Activated T-helper 17 cell treated with anti-CD3 and anti-CD28 coated beads, Interleukin-2, amount 50 U/mL, for 72 hours (primary cell): ENCODE measurements at regions not wholly inside any gene's neighbourhood (a gene's known extent, or its start where the extent isn't known, plus 50 kb on each side); places are given as distances from the start of the nearest gene placed in this dataset.

Experiments used
- ATAC-seq: fragments of 150-1000 bp; cut with Tn5 transposase; replicated peaks from 2 replicates; pipeline ENCODE4 v1.10.0; 2021; ENCODE audit warnings: mild to moderate bottlenecking, moderate library complexity
- H3K27ac Mint-ChIP-seq: one replicate; pipeline ENCODE4 v1.8.0; 2022; ENCODE audit warnings: mixed read lengths
- H3K27me3 Mint-ChIP-seq: one replicate; pipeline ENCODE4 v1.8.0; 2022; ENCODE audit warnings: mixed read lengths
- H3K36me3 Mint-ChIP-seq: one replicate; pipeline ENCODE4 v1.8.0; 2022; ENCODE audit warnings: low read depth, mild to moderate bottlenecking, mixed read lengths
- H3K4me1 Mint-ChIP-seq: one replicate; pipeline ENCODE4 v1.8.0; 2022; ENCODE audit warnings: mixed read lengths
- H3K4me3 Mint-ChIP-seq: one replicate; pipeline ENCODE4 v1.8.0; 2022; ENCODE audit warnings: mild to moderate bottlenecking, mixed read lengths
- H3K9me3 Mint-ChIP-seq: one replicate; pipeline ENCODE4 v1.8.0; 2022; ENCODE audit warnings: mixed read lengths

DNA sequence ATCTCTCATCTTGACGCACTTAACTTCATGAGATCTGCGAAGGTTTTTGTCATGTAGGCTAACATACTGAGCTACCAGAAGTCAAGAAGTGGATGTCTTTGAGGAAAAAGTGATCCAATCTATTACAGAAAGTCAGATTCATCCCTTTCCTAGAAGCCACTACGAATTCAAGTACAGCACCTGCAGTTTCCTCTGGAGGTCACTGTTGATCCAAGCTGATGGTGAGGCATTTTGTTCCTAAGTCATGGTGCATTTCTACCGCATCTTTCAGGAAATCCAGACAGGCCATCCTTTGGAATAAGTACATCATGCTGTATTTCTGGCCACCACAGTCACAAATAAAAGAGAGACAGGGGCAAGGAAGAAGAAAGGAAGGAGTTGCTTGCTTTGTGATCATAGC, 541.0 kb downstream of the CDY2B start:
- Mint-ChIP-seq H3K27me3 (no peaks in the 10 kb centered on the region), H3K4me1 (no peaks in the 10 kb centered on the region), H3K27ac (no peak overlapping the region), H3K9me3 (peaks cover 12% of the 10 kb centered on the region), H3K36me3 (no peaks in the 10 kb centered on the region), H3K4me3 (no peak overlapping the region)
- no peak for ATAC-seq

GRCh38 chrY:17330733-17331132, 549.3 kb downstream of the CDY2B start:
- H3K27me3 Mint-ChIP-seq: no peaks in the 10 kb centered on the region
- no peaks in the 10 kb centered on the region for H3K36me3 Mint-ChIP-seq
- ATAC-seq: no peak
- no peak overlapping the region for H3K4me3 Mint-ChIP-seq
- no peaks in the 10 kb centered on the region for H3K4me1 Mint-ChIP-seq
- no peaks in the 10 kb centered on the region for H3K9me3 Mint-ChIP-seq
- H3K27ac Mint-ChIP-seq: no peak overlapping the region

DNA sequence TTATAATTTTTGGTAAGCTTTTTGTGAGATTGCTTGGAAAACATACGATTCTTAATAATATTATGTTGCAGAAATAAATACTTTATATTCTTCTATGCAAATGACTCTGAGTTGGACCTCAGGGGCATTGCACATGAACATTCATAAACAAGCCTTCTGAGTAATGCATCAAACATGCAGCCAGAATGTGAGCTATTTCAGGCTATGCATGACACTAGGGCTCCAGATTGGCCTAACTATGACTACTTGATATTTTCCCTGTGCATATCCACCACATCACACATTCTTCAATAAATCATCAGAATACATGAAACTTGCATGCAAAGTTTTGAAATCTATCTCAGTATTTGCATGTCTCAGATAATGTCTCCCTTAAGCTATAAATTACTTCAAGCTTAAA, 560.1 kb downstream of the CDY2B start:
- Mint-ChIP-seq H3K36me3 (no peaks in the 10 kb centered on the region), H3K27ac (no peak overlapping the region), H3K27me3 (no peaks in the 10 kb centered on the region), H3K9me3 (no peaks in the 10 kb centered on the region), H3K4me3 (no peak overlapping the region), H3K4me1 (no peaks in the 10 kb centered on the region)
- ATAC-seq: no peak

DNA sequence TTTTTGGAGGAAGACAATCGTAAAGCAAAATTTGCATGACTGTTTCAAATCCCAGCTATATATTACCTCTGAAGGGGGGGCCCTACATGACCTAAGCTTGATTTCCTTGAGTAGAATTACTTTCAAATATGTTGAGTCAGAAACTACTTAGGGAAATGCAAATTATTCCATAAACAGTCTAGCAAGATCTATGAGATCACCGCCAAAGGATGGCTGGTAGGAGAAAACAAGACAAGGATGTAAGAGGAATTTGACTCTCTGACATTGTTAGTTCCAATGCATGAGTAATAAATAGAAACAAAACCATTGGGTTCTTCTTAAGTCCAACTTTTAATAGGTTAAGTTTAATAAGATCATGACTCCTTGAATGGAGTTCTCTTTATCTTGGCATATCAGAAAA, 561.4 kb downstream of the CDY2B start:
- H3K36me3 Mint-ChIP-seq: no peaks in the 10 kb centered on the region
- no peak overlapping the region for H3K27ac Mint-ChIP-seq
- no peaks in the 10 kb centered on the region for H3K4me1 Mint-ChIP-seq
- H3K9me3 Mint-ChIP-seq: peaks cover 5% of the 10 kb centered on the region
- ATAC-seq: no peak
- H3K4me3 Mint-ChIP-seq: no peak overlapping the region
- no peaks in the 10 kb centered on the region for H3K27me3 Mint-ChIP-seq

GRCh38 chrY:17277056-17277455, 603.0 kb downstream of the CDY2B start:
- no peaks in the 10 kb centered on the region for H3K36me3 Mint-ChIP-seq
- H3K4me1 Mint-ChIP-seq: no peaks in the 10 kb centered on the region
- H3K27me3 Mint-ChIP-seq: no peaks in the 10 kb centered on the region
- no peak overlapping the region for H3K4me3 Mint-ChIP-seq
- no peak overlapping the region for H3K27ac Mint-ChIP-seq
- peak; percentile 35 for ATAC-seq
- no peaks in the 10 kb centered on the region for H3K9me3 Mint-ChIP-seq

GRCh38 chrY:17259497-17259896, 620.5 kb downstream of the CDY2B start:
- no peak for ATAC-seq
- Mint-ChIP-seq H3K27me3 (no peaks in the 10 kb centered on the region), H3K36me3 (no peaks in the 10 kb centered on the region), H3K4me1 (no peaks in the 10 kb centered on the region), H3K9me3 (peaks cover 5% of the 10 kb centered on the region), H3K4me3 (no peak overlapping the region), H3K27ac (no peak overlapping the region)

DNA sequence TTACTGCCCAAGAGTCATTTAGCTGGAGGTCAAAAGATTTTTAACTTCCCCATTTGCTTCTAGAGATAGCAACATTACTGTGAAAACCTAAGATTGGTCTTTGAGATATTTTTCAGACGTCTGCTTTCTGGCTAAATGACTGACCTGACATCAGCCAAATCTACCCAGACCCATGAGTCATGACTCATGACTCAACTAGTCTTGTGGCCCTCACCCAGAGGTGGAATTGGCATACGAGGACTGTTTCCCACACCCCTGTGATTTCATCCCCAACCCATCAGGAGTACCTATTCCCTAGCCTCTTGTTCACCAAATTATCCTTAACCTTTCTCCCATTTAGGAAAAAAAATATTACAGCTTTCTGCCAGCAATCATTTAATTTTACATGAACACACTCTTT, 641.6 kb downstream of the CDY2B start:
- Mint-ChIP-seq H3K9me3 (peaks cover 3% of the 10 kb centered on the region), H3K36me3 (no peaks in the 10 kb centered on the region), H3K4me3 (no peak overlapping the region), H3K27me3 (no peaks in the 10 kb centered on the region), H3K27ac (no peak overlapping the region), H3K4me1 (no peaks in the 10 kb centered on the region)
- no peak for ATAC-seq

GRCh38 chrY:17235769-17236168, 644.3 kb downstream of the CDY2B start:
- Mint-ChIP-seq H3K9me3 (no peaks in the 10 kb centered on the region), H3K4me1 (no peaks in the 10 kb centered on the region), H3K27ac (no peak overlapping the region), H3K4me3 (no peak overlapping the region), H3K27me3 (no peaks in the 10 kb centered on the region), H3K36me3 (no peaks in the 10 kb centered on the region)
- no peak for ATAC-seq

- ATAC-seq: no peak
- no peaks in the 10 kb centered on the region for H3K27me3 Mint-ChIP-seq
- no peaks in the 10 kb centered on the region for H3K4me1 Mint-ChIP-seq
- no peak overlapping the region for H3K27ac Mint-ChIP-seq
- no peaks in the 10 kb centered on the region for H3K36me3 Mint-ChIP-seq
- H3K9me3 Mint-ChIP-seq: no peaks in the 10 kb centered on the region
- no peak overlapping the region for H3K4me3 Mint-ChIP-seq
Measured at GRCh38 chrY:17233435-17234109, 646.4 kb downstream of the CDY2B start.

- Mint-ChIP-seq H3K36me3 (no peaks in the 10 kb centered on the region), H3K27me3 (no peaks in the 10 kb centered on the region), H3K4me1 (no peaks in the 10 kb centered on the region), H3K4me3 (no peak overlapping the region), H3K27ac (no peak overlapping the region), H3K9me3 (no peaks in the 10 kb centered on the region)
- ATAC-seq: no peak
Measured at GRCh38 chrY:17231994-17232393, 648.0 kb downstream of the CDY2B start.

DNA sequence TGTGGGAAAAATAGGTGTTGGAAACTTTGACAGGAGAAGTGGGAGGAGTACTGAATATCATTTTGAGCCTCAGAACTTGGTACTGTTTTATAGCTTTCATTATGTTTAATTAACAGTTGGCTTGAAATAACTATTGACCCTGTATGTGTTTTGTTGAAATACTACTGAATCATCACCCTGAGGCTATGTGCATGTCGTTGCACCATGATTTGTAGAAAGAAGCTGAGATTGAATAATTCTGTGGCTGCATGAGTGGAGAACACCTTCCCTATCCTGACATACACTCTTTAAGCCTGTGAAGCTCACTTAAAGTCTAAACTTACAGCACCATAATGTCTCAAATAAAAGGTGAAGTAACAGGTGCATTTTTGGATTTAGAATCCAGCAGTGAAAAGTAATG, 656.5 kb downstream of the CDY2B start:
- Mint-ChIP-seq H3K36me3 (no peaks in the 10 kb centered on the region), H3K27me3 (no peaks in the 10 kb centered on the region), H3K27ac (no peak overlapping the region), H3K4me3 (no peak overlapping the region), H3K4me1 (no peaks in the 10 kb centered on the region), H3K9me3 (peaks cover 3% of the 10 kb centered on the region)
- no peak for ATAC-seq

GRCh38 chrY:17202395-17202794, 677.6 kb downstream of the CDY2B start:
- no peaks in the 10 kb centered on the region for H3K27me3 Mint-ChIP-seq
- H3K27ac Mint-ChIP-seq: no peak overlapping the region
- no peaks in the 10 kb centered on the region for H3K36me3 Mint-ChIP-seq
- H3K4me1 Mint-ChIP-seq: no peaks in the 10 kb centered on the region
- H3K9me3 Mint-ChIP-seq: peaks cover 5% of the 10 kb centered on the region
- no peak overlapping the region for H3K4me3 Mint-ChIP-seq
- no peak for ATAC-seq

DNA sequence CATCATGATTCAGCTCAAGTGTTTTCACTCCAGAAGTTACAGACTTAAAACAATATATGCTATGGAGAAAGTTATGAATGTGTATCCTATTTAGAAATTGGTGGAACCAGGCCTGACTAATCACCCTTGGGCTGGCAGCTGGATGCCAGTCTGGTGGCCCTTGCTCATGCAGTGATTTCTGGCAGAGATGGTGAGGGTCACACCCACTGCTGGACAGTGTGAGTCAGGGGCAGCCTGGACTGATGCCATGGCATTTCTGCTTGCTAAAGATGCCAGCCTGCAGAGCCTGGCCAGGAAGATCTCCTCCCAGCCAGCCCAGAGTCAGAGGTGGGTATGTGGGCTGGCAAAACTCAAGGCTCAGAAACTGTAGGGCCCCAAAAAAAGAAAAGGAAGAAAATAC, 695.7 kb downstream of the CDY2B start:
- peaks cover 3% of the 10 kb centered on the region for H3K9me3 Mint-ChIP-seq
- ATAC-seq: no peak
- H3K27ac Mint-ChIP-seq: no peak overlapping the region
- H3K4me3 Mint-ChIP-seq: no peak overlapping the region
- no peaks in the 10 kb centered on the region for H3K27me3 Mint-ChIP-seq
- H3K4me1 Mint-ChIP-seq: no peaks in the 10 kb centered on the region
- H3K36me3 Mint-ChIP-seq: no peaks in the 10 kb centered on the region

DNA sequence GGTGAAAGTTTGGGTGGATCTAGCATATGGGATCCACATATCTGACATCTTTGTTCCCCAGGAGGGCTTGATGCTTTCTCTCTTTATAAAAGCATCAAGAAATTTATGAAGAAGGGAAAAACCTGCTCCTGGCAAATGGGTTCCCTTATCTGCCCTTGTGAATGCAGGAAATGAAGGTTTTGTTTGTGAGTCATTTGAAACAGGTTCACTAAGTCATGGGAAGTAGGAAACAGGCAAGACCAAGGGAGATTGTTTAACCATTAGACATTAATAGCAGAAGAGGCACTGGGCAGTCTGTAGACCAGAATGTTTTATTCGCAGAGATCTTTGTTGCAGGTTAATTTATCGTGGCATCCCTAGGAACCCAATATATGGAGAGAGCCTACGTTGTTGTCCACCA, 713.1 kb downstream of the CDY2B start:
- Mint-ChIP-seq H3K36me3 (no peaks in the 10 kb centered on the region), H3K9me3 (peaks cover 4% of the 10 kb centered on the region), H3K27ac (no peak overlapping the region), H3K4me1 (no peaks in the 10 kb centered on the region), H3K27me3 (no peaks in the 10 kb centered on the region), H3K4me3 (no peak overlapping the region)
- no peak for ATAC-seq

DNA sequence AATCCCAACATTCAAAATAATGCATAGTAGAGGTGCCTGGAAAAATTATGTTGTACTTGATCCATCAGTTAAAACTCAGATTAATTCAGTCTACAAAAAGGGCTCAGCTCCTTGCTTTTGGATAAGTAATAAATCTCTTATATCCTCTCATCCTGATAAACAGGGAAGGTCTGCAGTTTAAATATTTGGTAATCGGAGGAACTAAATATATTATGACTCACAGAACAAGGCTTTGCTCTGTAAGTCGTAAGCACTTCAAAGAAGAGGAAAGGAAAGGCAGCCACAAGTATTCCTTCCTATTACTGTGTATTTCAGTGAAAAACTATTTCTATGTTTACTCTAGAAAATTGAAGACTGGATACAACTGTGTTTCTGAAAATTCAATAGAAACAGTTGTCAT, 757.9 kb downstream of the CDY2B start:
- no peak overlapping the region for H3K4me3 Mint-ChIP-seq
- H3K4me1 Mint-ChIP-seq: no peaks in the 10 kb centered on the region
- no peak overlapping the region for H3K27ac Mint-ChIP-seq
- no peaks in the 10 kb centered on the region for H3K27me3 Mint-ChIP-seq
- no peaks in the 10 kb centered on the region for H3K36me3 Mint-ChIP-seq
- ATAC-seq: no peak
- peaks cover 7% of the 10 kb centered on the region for H3K9me3 Mint-ChIP-seq

GRCh38 chrY:17085303-17085702, 794.7 kb downstream of the CDY2B start:
- Mint-ChIP-seq H3K27ac (no peak overlapping the region), H3K4me1 (no peaks in the 10 kb centered on the region), H3K27me3 (no peaks in the 10 kb centered on the region), H3K36me3 (no peaks in the 10 kb centered on the region), H3K9me3 (peaks cover 4% of the 10 kb centered on the region), H3K4me3 (no peak overlapping the region)
- ATAC-seq: no peak
